Stomach (tissue), 8 donors: ENCODE measurements at regions not wholly inside any gene's neighbourhood (a gene's known extent, or its start where the extent isn't known, plus 50 kb on each side); places are given as distances from the start of the nearest gene placed in this dataset.

Experiments used
- DNase-seq, 2 donors: peaks; one replicate each; pipeline versions ENCODE4 v3.0.0 to v3.0.0-alpha.2; 2013 to 2019
- H3K27ac ChIP-seq, 5 donors: fragments of 200-600 bp in 4 of 5; sonication (generic) in 4 of 5; one replicate each; pipeline ENCODE4 v1.5.1; 2013 to 2019; ENCODE audit warnings: mild to moderate bottlenecking in 1 of 5, moderate library complexity in 1 of 5
- H3K27me3 ChIP-seq, 3 donors: fragments of 200-600 bp; sonication (generic); one replicate each; pipeline ENCODE4 v1.5.1; 2017 to 2019; ENCODE audit warnings: mixed run types in 1 of 3
- H3K36me3 ChIP-seq, 4 donors: fragments of 200-600 bp; sonication (generic); 1 replicate in 3 of 4; 2 replicates in 1 of 4; pipeline ENCODE4 v1.5.1; 2016 to 2019
- H3K4me1 ChIP-seq, 4 donors: fragments of 200-600 bp; sonication (generic); one replicate each; pipeline ENCODE4 v1.5.1; 2016 to 2019
- H3K4me3 ChIP-seq, 4 donors: fragments of 200-600 bp; sonication (generic) in 3 of 4; one replicate each; pipeline ENCODE4 v1.5.1; 2016 to 2019; ENCODE audit warnings: mild to moderate bottlenecking in 1 of 4
- H3K9me3 ChIP-seq, 4 donors: fragments of 200-600 bp; sonication (generic); one replicate each; pipeline ENCODE4 v1.5.1; 2016 to 2019
- EP300 ChIP-seq: sonication (generic); formaldehyde crosslinking; IDR thresholded peaks from one replicate; pipeline ENCODE4 v1.6.1; 2017; ENCODE audit warnings: antibody characterized with exemption
- POLR2A ChIP-seq, 4 donors: fragments of 450-650 bp; IDR thresholded peaks; one replicate each; pipeline ENCODE4 v1.6.1; 2016; ENCODE audit warnings: antibody characterized with exemption in 4 of 4, control low read depth in 2 of 4, mild to moderate bottlenecking in 1 of 4, moderate library complexity in 1 of 4
- POLR2AphosphoS5 ChIP-seq, 3 donors: sonication (generic); formaldehyde crosslinking; IDR thresholded peaks; one replicate each; pipeline ENCODE4 v1.6.1; 2016; ENCODE audit warnings: antibody characterized with exemption in 3 of 3
- WGBS, 5 donors: extraction: QIAGEN DNeasy Blood & Tissue Kit in 3 of 5; methylation state at CpG; one replicate each; pipeline versions ENCODE4 v1.1.5 to v1.1.7; 2013 to 2018; 5-methylcytosine and 5-hydroxymethylcytosine counted together
- intact Hi-C: fragments of 100-400 bp; cut with DNase I; formaldehyde crosslinking; loops from one replicate; pipeline ENCODE4 v1.15.1; 2023; ENCODE audit warnings: low total_unique reads
- TF ChIP-seq, protein P1 (sequence below), 7 experiments: fragments of 450-650 bp in 4 of 7; fragments of 200-600 bp in 3 of 7; sonication (generic) in 3 of 7; IDR thresholded peaks; one replicate each; pipeline ENCODE4 v1.5.1; 2016 to 2019; ENCODE audit warnings: antibody characterized with exemption in 7 of 7, control low read depth in 2 of 7, mild to moderate bottlenecking in 1 of 7
- donor health status: healthy with polysubstance abuse.
- donor health status: Bipolar disorder and iron deficiency.
- donor health status: healthy.

GRCh38 chr2:45203400-45203799 lies 194.1 kb upstream of the SIX2 start:
- H3K27ac ChIP-seq: no peak overlapping the region
- no peaks in the 10 kb centered on the region for H3K4me1 ChIP-seq
- intact Hi-C loops: no loop called here
- no peaks in the 10 kb centered on the region for H3K27me3 ChIP-seq
- no peak for TF ChIP-seq POLR2AphosphoS5 (IDR thresholded peaks at IDR 0.05)
- TF ChIP-seq, protein P1, sequence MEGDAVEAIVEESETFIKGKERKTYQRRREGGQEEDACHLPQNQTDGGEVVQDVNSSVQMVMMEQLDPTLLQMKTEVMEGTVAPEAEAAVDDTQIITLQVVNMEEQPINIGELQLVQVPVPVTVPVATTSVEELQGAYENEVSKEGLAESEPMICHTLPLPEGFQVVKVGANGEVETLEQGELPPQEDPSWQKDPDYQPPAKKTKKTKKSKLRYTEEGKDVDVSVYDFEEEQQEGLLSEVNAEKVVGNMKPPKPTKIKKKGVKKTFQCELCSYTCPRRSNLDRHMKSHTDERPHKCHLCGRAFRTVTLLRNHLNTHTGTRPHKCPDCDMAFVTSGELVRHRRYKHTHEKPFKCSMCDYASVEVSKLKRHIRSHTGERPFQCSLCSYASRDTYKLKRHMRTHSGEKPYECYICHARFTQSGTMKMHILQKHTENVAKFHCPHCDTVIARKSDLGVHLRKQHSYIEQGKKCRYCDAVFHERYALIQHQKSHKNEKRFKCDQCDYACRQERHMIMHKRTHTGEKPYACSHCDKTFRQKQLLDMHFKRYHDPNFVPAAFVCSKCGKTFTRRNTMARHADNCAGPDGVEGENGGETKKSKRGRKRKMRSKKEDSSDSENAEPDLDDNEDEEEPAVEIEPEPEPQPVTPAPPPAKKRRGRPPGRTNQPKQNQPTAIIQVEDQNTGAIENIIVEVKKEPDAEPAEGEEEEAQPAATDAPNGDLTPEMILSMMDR (IDR thresholded peaks at IDR 0.05): no peak
- TF ChIP-seq POLR2A (IDR thresholded peaks at IDR 0.05): no peak
- TF ChIP-seq EP300: no peak
- peaks cover 0 to 10% (median 7%) of the 10 kb centered on the region in 4 donors for H3K9me3 ChIP-seq
- H3K4me3 ChIP-seq: no peak overlapping the region
- no peak for DNase-seq
- no peaks in the 10 kb centered on the region for H3K36me3 ChIP-seq

GRCh38 chr2:45199973-45200372 lies 190.7 kb upstream of the SIX2 start:
- Histone ChIP-seq H3K4me3 (no peak overlapping the region), H3K36me3 (no peaks in the 10 kb centered on the region), H3K27me3 (no peaks in the 10 kb centered on the region), H3K9me3 (peaks cover 0 to 10% (median 7%) of the 10 kb centered on the region in 4 donors), H3K4me1 (no peaks in the 10 kb centered on the region), H3K27ac (no peak overlapping the region)
- TF ChIP-seq POLR2AphosphoS5 (IDR thresholded peaks at IDR 0.05): no peak
- no peak for TF ChIP-seq POLR2A (IDR thresholded peaks at IDR 0.05)
- TF ChIP-seq, protein P1 (IDR thresholded peaks at IDR 0.05): no peak
- no peak for TF ChIP-seq EP300
- WGBS, 5 donors: 74 to 88% (median 87%) methylated on average over 4 of the region's 4 CpGs
- DNase-seq: peak in 1 of 2 donors; percentile 38
- intact Hi-C loops: no loop called here

DNA sequence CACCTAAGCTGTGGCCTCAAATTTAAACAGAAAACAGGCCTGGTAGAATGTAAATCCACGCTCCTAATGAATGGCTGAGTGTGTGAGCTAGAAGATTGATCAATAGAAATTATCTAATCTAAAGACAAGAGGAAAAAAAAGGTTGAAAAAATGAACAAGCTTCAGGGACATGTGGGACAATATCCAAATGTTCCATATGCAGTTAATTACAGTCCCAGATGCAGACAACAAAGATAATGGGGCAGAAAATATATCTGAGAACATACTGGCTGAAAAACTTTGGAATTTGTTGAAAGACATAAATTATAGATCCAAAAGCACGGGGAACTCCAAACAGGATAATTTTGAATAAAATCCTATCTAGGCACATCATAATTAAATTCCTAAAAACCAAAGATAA lies 186.7 kb upstream of the SIX2 start:
- intact Hi-C loops: no loop called here
- TF ChIP-seq POLR2A (IDR thresholded peaks at IDR 0.05) (no peak), EP300 (no peak), POLR2AphosphoS5 (IDR thresholded peaks at IDR 0.05) (no peak)
- TF ChIP-seq, protein P1 (IDR thresholded peaks at IDR 0.05): no peak
- Histone ChIP-seq H3K27ac (no peak overlapping the region), H3K4me3 (no peak overlapping the region), H3K36me3 (no peaks in the 10 kb centered on the region), H3K9me3 (no peaks in the 10 kb centered on the region), H3K27me3 (peaks cover 0 to 5% (median 0%) of the 10 kb centered on the region in 3 donors), H3K4me1 (no peaks in the 10 kb centered on the region)
- WGBS, 5 donors: 42 to 71% (median 63%) methylated on average over 2 of the region's 2 CpGs
- no peak for DNase-seq

DNA sequence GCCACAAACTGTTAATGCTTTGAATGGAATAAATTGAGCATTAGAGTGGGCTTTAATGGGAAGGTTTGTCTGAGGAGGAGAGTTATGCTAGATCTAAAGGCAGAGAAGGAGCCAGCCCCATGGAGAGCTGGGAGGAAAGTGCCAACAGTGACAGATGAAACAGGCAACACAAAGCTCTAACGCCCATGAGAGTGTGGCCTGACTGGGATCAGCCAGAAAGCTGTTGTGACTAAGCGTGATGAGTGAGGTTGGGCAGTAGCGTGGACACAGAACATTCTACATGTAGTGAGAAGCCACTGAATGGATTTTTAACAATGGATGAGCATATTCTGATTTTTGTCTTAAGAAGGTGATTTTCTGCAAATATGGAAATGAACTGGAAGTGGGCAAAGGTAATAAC lies 185.3 kb upstream of the SIX2 start:
- intact Hi-C loops: no loop called here
- 82 to 94% (median 92%) methylated on average over 3 of the region's 3 CpGs for WGBS, 5 donors
- Histone ChIP-seq H3K9me3 (no peaks in the 10 kb centered on the region), H3K27ac (no peak overlapping the region), H3K4me1 (no peaks in the 10 kb centered on the region), H3K27me3 (peaks cover 0 to 5% (median 0%) of the 10 kb centered on the region in 3 donors), H3K4me3 (no peak overlapping the region), H3K36me3 (no peaks in the 10 kb centered on the region)
- TF ChIP-seq EP300 (no peak), POLR2AphosphoS5 (IDR thresholded peaks at IDR 0.05) (no peak), POLR2A (IDR thresholded peaks at IDR 0.05) (no peak)
- TF ChIP-seq, protein P1 (IDR thresholded peaks at IDR 0.05): no peak
- DNase-seq: no peak
